ENCODE measurements at regions not wholly inside any gene's neighbourhood (a gene's known extent, or its start where the extent isn't known, plus 50 kb on each side); places are given as distances from the start of the nearest gene placed in this dataset.

DNA sequence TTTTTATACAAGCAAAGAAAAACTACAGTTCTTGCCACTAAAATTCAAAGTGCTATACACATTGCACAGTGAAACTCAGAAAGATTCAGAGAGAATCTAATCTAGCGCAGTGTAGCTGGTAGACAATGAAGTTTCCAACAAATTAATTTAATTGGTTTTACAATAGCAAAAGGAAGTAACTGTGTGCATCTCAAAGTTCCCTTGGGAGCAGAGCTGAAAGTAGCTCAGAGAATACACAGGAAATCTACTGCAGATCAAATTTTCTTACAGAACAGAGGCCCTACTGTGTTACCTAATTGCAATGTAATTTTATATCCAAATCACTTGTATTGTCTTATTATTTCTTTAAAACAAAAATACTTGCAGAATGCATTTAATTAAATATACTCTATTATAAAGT, 1396.2 kb upstream of the TENM4 start:
- Histone ChIP-seq H4K8ac (replicated peaks; ENCODE audit: insufficient read length, low read depth, low read length) (no peak overlapping the region), H2BK20ac (ENCODE audit: low read depth, low read length, poor library complexity, severe bottlenecking) (no peak overlapping the region), H3K4ac (ENCODE audit: low read depth, low read length) (no peak overlapping the region), H2AFZ (ENCODE audit: low read length) (no peak overlapping the region), H3T11ph (ENCODE audit: low read length) (no peak overlapping the region), H3K56ac (ENCODE audit: insufficient read length, low read depth, low read length) (no peak overlapping the region), H3K4me1 (ENCODE audit: insufficient read depth, low read length) (no peaks in the 10 kb centered on the region), H3K18ac (ENCODE audit: insufficient read length, low read depth, low read length) (no peak overlapping the region), H4K20me1 (ENCODE audit: control insufficient read depth, insufficient read depth, insufficient read length) (no peaks in the 10 kb centered on the region), H4K5ac (ENCODE audit: insufficient read length, low read depth, low read length) (no peak overlapping the region), H2AK5ac (ENCODE audit: insufficient read length, low read length) (no peak overlapping the region), H3K4me2 (ENCODE audit: insufficient read depth, insufficient read length, low read length) (no peak overlapping the region), H3K14ac (ENCODE audit: insufficient read depth, low read length) (no peak overlapping the region), H2BK5ac (ENCODE audit: insufficient read length, low read length) (no peak overlapping the region), H2BK12ac (ENCODE audit: insufficient read length, low read depth, low read length) (no peak overlapping the region), H2BK120ac (ENCODE audit: low read depth, low read length, poor library complexity, severe bottlenecking) (no peak overlapping the region), H2BK15ac (ENCODE audit: low read depth, low read length) (no peak overlapping the region), H3K27me3 (ENCODE audit: insufficient read depth, low read length) (no peaks in the 10 kb centered on the region), H3K79me1 (ENCODE audit: insufficient read depth, low read depth, low read length, poor library complexity, severe bottlenecking) (no peaks in the 10 kb centered on the region), H3K9me3 (ENCODE audit: control insufficient read depth, low read depth, low read length) (no peaks in the 10 kb centered on the region), H3K23ac (ENCODE audit: insufficient read length, low read depth, low read length) (no peak overlapping the region), H3K23me2 (ENCODE audit: insufficient read length, low read depth, low read length, poor library complexity, severe bottlenecking) (no peaks in the 10 kb centered on the region), H3K79me2 (ENCODE audit: insufficient read depth, low read length) (no peaks in the 10 kb centered on the region), H4K91ac (ENCODE audit: insufficient read length, low read depth, low read length) (no peak overlapping the region), H3K9ac (ENCODE audit: extremely low read depth, insufficient read length, low read length) (no peak overlapping the region), H3K27ac (ENCODE audit: insufficient read length, low read depth, low read length) (no peak overlapping the region)
- Mint-ChIP-seq H3K36me3 (ENCODE audit: insufficient read depth in 1 of 3, low read depth in 3 of 3) (no peaks in the 10 kb centered on the region), H3K27me3 (ENCODE audit: low read depth) (no peaks in the 10 kb centered on the region), H3K9me3 (no peaks in the 10 kb centered on the region), H3K4me1 (no peaks in the 10 kb centered on the region), H3K27ac (no peak overlapping the region), H3K4me3 (no peak overlapping the region)
- no CpG with 5 or more reads among the region's 1 CpG for WGBS (ENCODE audit: extremely low coverage, insufficient read length, low lambda C conversion rate)
- TF ChIP-seq CTCF (conservative IDR thresholded peaks at IDR 0.05): no peak
- no peak for DNase-seq

Measured in H9 (cell line).